ENCODE measurements at regions not wholly inside any gene's neighbourhood (a gene's known extent, or its start where the extent isn't known, plus 50 kb on each side); places are given as distances from the start of the nearest gene placed in this dataset.

DNA sequence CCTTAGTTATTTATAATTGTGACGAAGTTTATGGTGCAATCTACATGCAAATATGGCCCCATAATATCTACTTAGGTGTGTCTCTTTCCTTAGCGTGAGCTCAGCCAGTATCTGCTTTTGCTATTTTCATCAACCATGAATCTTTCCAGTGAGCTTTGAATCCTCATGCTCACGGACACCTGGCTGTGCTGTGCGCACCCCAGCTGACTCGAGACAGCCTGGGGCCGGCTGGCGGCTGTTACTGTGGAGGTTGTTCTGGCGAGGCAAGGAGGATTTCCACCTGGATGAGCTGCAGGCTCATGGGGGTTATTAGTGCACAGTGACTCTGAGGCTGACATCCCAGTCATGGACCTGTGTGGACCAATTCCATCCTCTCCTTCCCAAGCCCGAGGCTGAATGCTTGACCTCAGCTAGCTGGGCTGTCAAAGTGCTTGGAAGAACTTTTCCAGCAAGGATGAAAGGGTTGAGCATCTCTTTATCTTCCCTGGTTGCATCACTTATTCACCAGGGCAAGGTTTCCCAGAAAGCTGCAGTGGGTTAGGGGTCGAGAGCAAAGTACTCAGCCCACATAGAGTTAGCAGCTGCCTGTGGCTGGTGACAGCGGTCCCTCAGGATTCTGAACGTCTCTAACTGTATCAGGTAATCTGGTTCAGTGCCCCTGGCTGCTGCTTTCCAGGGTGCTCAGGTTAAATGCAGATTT, 141.7 kb downstream of the ARL4C start:
- TF ChIP-seq TAF1 (IDR thresholded peaks at IDR 0.05; ENCODE audit: borderline replicate concordance, low read depth, low read length) (no peak), POLR2A (IDR thresholded peaks at IDR 0.05; ENCODE audit: low read depth, low read length) (no peak)
